ENCODE measurements at regions not wholly inside any gene's neighbourhood (a gene's known extent, or its start where the extent isn't known, plus 50 kb on each side); places are given as distances from the start of the nearest gene placed in this dataset.

DNA sequence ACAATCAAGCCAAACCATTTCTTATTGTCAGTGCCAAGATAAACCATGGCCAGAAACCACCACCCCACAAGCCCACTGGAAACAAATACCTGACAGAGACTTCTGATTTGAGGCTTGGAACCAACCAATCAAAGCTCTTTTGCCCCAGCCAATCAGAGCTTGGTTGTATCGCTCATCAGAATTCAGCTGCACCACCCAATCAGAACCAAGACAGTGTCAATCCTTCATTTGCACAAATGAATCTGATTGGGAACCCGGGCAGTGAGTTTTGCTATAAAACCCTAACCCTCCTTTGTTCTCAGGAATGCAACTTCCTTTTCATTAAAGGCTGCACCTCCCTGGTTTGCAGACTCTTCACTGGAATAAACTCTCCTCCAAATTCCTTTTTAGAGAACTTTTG lies 87.4 kb downstream of the ELAPOR2 start:
- DNase-seq (ENCODE audit: low read depth): no peak

DNA sequence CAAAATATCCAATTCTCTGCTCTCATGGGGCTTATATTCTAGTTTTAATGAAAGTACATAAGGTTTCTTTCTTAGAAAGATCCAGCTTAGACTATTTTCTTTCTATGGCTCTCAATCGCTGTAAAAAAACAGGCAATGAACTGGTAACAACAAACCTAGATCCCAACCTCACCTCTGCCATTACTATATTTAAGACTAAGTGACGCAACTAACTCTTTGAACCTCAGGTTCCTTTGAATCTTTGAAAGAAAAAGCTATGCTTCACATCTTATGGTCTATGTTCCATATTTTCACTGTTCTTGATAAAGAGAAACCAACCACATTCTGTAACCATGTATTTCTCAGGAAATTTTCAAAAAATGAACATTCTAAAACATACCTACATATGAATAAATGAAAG lies 88.5 kb downstream of the ELAPOR2 start:
- DNase-seq (ENCODE audit: low read depth): no peak

DNA sequence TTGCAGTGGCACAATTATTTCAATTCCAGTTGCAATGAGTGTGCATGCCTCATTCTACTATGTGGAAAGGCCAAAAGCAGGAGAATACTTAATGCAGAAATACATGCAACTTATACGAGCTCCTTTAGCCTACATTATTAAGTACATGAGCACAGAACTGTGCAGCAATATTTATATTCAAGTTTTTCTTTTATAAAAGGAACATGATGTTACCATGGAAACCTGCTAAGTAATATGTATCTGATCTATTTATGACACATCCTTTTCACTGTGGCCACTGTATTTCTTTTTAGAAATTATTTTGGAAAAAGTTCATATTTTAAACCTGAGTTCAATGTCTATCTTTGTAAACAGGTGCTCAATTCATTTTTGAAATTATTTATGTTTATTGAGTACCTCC lies 88.9 kb downstream of the ELAPOR2 start:
- no peak for DNase-seq (ENCODE audit: low read depth)

DNA sequence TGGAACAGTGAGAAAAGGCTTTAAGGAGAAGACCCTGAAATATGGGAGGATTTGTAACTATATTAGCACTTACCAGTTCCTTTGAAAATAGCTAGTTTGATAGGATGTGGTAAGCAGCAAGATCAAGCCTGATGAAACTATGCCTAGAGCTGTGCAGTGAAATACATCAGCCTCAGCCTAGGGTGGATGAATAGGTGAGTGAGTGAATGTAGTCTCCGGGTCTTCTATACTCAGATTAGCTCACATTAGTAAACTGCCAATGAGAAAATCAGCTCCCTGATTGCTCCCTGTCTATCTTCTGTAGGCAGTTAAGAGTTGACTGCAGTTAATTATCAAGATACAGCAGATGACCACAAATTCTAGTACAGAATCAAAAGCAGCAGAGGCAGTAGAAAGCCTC lies 89.6 kb downstream of the ELAPOR2 start:
- DNase-seq (ENCODE audit: low read depth): no peak

DNA sequence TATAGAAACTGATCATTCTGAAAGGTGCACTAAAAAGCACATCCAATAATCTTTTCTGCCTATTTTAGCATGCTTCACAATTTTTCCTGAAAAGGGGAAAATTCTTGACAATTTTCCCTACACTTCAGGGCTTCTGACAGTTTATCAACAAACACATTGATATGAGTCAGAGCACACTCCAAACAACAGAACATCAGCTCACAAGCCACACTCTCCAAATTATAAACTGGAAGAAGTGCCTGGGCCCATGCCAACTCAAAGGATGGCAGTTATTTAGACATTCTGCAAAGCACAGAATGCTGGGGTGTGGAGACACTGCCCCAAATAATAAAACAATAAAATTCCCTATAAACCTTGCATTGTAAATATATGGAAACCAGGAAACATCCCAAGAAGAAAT lies 90.8 kb downstream of the ELAPOR2 start:
- peak; percentile 29 for DNase-seq (ENCODE audit: low read depth)

DNA sequence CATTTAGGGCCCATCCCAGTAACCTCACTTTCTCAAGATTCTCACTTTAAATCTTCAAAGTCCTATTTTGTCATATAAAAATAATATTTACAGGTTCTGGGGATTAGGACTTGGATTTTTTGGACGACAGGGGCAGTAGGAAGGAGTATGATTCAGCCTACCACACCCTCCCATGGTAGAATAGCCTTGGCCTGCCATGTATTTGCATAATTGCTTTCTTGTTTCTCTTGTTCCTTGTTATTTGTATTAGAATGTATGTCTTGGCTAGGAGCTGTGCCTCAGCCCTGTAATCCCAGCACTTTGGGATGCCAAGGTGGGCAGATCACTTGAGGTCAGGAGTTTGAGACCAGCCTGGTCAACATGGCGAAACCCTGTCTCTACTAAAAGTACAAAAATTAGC lies 92.5 kb downstream of the ELAPOR2 start:
- DNase-seq (ENCODE audit: low read depth): no peak

DNA sequence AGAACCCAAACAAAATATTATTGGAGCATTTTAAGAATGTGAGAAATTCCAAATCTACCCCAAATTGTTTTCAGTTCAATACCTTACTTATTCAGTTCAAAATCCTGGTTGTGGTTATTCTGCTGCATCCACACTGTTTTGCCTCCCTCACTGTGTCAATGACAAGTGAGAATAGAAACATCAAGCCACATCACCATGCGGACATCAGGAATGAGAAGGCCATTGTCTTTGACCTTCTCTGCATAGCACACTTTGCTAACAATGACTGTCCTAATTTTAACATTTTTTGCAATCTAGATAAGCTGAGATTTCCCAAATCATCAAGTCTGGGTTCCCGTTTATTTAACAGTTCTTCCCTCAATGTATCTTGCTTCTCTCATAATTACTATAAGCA lies 93.7 kb downstream of the ELAPOR2 start:
- no peak for DNase-seq (ENCODE audit: low read depth)

DNA sequence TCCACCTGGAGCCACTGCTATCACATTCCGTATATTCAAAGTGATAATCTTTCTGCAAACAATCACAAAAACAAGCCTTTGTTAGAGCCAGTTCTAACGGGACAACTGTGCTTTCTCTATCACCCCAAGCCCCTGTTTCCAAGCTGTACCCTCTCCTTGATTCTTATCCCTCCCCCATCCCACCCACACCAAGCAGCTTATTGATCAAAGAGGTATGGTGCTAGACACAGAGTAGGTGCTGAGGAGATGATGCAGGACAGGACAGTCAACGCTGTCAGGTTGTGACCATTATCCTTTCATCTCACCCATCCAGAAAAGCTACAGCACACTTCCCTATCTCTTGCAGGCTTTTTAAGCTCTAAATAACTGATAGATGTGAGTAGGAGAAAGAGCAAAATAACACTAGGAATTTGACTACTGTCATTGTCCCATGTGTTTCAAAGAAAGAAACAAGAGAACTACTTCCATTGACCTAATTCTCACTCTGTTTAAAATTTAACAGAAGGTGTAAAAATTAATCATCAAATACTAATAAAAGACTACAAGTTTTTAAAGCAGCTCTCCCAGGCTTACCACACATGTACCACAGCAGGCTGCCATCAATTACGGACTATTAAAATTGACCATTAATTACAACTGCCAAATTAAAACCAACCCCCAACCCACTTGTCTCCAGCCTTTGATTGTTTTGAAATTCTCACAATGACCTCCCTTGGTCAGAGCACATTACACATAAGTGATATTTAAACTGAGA lies 94.3 kb downstream of the ELAPOR2 start:
- DNase-seq (ENCODE audit: low read depth): no peak

DNA sequence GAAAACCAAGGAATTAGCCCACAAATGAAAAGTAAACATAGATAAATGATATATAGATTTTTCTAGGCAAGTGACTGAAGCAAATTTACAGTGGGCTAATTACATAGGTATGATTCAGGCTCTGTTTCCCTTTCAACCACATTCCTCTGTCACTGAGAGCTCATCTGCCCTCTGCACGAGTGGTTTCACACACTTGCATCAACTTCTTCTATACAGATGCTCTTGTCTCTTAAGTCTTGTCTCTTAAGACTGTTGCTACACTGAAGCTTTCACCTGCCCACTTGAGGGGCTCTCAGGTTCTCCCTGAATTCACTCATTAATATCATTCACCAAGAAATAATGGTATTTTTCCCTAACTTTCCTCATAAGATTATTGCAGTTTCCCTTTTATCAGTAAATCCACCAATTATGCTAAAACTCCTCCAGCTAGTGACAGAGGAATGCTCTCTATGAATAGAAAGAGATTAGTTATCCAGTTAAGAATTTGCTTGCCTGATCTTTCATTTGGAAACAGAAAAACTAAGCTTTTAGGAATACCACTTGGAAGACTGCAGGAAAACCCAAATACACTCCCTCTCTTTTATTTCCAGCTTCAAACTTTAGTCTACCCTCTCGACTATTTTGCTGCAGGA lies 95.7 kb downstream of the ELAPOR2 start:
- DNase-seq (ENCODE audit: low read depth): no peak

DNA sequence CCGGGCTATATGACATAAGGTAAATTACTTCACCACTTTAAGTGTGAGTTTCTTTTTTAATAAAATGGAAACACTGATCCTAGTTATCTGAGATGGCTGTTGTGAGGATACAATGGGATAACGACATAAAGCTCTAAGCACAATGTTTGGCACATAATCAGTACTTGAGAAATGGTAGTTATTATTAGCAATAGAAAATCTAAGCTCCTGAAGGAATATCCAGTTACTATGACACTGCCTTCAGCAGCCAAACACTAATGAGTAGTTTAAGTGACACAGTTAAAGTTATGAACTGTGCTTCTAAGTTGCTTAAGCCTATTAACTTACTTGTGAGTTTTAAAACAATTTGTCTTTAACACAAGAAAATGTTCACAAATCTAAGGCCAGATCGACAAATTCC lies 96.8 kb downstream of the ELAPOR2 start:
- no peak for DNase-seq (ENCODE audit: low read depth)

DNA sequence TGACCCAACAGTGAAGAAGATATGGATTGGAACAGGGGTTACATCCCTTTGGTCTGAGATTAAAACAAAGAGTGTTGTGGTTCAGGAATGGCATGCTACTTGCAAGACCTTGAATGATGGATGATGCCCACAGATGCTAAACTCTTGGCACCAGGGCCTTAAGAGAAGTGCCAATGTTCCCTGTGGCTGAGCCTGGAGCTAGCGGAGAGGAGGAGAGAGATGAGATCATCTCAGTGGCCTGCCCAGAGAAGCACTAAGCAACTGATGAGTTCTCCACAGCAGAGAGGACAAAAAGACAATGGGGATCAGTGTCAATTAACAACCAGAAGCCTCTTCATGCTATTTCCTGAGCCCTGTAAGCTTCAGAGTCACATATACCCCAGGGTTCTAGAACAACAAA lies 97.8 kb downstream of the ELAPOR2 start:
- DNase-seq (ENCODE audit: low read depth): peak; percentile 65

DNA sequence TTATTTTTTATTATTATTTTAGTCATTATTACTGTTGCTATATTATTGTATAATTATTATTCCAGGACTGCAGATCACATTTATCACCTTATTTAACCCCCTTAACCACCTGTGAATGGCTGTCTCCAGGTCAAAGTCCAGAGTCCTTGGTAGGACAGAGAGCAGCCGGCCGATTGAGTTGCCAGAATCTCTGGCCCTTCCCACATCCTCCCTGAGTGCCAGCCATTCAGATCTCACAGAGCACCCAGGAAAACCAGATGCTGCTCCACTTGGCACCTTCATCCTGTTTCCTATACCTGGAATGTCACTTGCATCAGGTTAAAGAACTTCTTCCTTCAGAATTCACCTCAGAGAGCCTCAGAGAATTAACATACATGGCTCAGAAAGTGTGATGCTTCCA lies 101.1 kb downstream of the ELAPOR2 start:
- no peak for DNase-seq (ENCODE audit: low read depth)

DNA sequence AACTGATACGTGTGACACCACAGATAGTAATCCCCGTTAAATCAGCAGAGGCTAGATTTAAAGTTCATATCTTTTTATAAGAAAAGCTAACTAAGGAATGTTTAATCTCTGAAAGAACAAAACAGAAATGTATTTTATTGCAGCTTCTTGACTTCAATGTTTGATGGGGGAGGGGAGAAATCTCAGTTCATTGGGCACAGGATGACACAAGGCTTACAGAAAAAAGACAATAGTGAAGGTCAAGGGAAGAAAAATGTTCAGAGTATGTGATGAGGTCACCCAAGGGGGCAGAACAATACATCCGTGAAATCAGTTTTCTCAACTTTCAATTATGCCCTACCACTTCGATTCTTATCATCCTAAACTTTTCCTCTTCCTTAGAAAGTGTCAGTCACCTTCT lies 102.9 kb downstream of the ELAPOR2 start:
- no peak for DNase-seq (ENCODE audit: low read depth)

DNA sequence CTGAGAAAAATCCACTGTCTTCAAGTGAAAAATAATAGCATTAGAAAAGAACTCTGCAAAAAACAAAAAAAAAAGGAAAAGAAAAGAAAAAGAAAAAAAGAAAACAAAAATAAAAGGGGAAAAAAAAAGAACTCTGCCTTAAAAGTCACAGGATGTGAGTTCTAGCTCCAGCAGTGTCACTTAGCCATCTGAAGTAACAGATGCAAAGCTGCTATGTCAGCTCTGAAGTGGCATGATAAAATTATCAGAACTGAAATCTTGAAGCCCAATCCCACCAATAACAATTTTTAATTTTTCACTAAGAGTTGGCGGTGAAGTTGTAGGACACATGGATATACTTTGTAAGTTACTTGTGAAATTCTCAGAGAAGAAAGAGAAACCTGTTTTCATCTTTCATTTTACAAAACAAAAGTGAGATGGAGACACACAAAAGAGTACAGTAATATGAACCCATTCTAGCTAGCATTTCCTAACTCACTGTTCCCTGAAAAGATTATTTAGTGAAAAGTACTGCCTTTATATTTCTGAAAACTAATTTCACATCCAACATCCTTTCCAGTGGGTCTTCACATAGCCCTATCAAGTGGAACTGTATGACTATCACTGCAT lies 103.5 kb downstream of the ELAPOR2 start:
- no peak for DNase-seq (ENCODE audit: low read depth)

DNA sequence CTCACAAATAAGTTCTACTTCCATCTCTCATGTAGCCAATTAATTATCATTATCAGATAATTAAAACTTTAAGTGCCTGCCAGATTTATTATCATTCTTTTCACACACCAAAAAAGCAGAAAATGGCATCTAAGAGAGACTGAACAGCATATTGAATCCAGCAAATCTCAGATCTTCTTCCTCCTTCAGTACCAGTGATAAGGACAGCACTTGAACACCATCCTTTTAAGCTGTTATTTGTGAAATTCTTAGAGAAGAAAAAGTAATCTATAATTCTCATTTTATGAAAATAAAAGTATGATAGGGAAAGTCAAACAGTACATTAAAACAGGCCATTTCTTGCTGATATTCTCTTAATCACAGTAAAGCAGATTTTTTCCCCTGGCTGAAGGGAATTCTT lies 104.5 kb downstream of the ELAPOR2 start:
- DNase-seq (ENCODE audit: low read depth): no peak

DNA sequence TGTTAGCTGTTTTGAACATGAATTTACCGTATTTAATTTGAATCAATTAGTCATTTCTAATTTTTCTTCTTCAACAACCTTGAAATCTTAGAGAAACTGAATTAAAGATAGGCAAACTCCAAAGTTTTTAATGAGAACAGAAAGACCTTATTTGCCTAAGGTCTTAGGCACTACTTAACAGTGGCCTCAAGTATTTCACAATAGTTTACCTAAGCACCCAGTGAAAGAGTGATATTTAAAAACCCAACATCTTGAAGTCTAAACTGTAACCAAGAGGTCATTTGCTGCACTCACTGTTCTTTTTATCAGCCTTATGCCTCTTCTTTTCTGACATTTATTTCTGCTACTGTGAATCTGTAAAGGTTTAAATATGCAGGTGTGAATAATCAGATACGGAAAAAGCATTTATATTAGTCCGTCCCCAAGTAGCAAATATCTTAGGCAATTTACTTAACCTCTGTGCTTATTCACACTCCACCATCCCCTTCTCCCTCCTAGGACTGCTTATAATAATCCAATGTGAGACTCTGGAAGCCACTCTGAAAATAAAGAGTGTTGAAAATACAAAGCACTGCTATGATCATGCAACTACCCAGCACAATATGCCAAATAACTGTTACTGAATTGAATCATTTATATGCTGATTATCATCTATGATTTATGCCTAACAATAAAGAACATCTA lies 105.7 kb downstream of the ELAPOR2 start:
- DNase-seq (ENCODE audit: low read depth): no peak

DNA sequence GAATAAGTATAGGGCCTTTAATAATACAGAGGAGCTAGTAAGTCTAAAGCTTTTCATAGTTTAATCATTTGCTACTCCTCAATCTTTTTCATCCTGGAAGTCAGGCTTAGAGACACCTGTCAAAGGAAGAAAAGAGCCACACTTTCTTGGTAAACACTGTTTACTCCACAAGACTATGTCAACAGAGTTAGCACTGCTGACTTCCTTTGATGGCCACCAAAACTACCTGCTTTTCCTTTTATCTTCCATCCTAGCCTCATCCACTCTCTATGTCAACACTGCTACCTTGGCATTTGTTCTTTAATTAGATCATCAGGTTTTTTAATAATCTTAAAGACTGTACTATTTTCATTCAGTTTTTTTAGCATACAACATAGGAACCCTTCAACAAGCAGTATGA lies 106.2 kb downstream of the ELAPOR2 start:
- DNase-seq (ENCODE audit: low read depth): no peak

DNA sequence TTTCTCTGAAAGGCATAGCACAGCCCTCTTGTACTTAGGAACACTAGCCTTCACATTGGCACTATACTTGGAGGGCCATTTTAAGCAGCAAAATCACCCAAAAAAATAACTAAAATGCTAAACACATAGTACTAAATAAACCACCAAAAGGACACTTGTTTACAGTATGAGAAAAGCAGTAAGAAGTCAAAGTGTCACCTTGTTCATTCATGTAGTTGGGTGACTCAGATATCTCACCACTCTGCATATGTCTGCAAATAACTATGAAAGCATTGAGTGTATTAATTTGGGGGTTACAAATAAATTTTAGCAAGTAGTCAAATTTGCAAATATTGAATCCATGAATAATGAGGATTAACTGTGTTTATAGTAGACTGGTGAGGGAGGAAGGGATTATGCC lies 107.6 kb downstream of the ELAPOR2 start:
- DNase-seq (ENCODE audit: low read depth): no peak

DNA sequence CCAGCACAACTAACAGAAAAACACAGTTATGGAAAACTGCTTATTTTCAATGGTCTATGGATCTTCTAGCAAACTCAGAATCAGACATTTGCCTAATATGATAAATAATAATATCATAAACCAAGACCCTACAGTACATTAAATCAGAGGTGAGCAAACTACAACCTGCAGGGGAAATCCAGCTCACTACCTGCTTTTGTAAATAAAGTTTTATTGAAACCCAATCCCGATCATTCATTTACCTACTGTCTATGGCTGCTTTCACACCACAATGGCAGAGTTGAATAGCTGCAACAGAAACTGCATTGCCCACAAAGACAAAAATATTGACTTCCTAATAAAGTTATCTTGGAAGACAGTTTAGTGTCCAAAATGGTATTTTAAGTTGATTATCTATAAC lies 108.5 kb downstream of the ELAPOR2 start:
- DNase-seq (ENCODE audit: low read depth): no peak

DNA sequence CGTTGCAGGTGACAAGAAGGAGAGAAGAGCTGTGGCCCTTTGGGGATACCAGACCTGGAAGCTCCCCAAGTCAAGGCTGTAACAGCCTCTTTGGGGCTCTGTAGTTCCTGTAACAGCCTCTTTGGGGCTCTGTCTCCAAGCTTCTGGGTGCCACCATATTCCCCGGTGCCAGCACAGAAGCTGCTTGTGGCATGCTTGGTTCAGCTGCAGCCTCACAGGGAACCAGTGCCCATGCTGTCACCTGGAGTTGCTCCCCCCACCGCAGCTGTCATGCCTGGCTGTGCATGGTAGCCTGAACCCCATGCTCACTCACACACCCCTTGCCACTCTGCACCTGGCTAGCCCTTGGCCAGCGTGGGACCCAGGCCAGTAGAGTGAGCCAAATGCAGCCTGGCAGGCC lies 109.1 kb downstream of the ELAPOR2 start:
- DNase-seq (ENCODE audit: low read depth): no peak

DNA sequence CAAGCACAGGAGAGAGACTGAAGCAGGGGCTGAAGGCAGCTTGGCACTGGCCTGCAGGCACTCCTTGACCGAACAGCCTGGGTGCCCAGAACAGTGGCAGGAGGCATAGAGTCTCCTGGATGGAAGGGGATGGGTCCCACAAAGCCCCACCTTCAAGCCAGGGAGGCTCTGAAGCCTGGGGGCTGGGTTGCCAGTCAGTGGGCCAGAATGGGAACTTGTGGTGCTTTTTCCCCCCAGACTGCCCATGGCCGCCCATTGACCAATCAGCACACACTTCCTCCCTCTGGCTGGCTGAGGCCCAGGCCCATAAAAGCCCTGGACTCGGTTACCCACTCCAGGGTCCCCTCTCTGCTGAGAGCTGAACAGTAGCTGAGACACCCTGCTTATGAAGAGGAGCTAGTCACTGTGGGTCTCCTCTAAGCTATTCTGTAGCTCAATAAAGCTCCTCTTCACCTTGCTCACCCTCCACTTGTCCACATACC lies 109.6 kb downstream of the ELAPOR2 start:
- no peak for DNase-seq (ENCODE audit: low read depth)

DNA sequence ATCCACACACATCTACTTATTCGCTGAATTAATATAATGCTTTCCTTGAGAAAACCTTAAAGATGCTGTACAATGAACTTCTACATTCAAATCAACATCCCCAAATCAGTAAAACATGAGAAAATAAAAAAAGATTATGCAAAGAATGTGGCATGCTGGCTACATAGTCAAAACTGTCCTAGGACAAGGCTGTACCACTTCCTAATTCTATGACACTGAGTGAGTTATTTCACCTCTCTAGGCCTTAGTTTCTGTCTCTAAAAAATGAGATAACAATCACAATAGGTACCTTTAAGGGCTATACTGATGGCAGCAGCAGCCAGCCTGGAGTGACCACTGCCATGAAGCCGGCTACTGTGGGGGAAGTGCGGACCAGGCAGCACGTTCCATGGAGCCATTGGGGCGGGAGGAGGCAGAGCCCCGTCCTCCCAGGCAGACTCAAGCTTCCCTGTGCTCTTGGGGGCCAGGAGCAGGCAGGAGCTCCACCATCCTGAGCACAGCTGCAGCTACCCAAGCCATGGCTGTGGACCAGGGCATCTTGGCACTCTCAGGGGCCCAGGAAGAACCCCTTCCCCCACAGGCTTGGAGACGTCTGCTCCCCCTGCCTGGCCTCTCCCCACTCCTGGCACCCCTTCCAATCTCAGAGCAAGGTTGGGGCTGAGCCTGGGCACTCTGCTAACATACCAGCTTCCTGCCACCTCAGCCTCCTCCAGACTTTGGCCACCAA lies 110.2 kb downstream of the ELAPOR2 start:
- DNase-seq (ENCODE audit: low read depth): no peak

Data from LHCN-M2 (cell line).